GM18505 (cell line): ENCODE measurements at regions not wholly inside any gene's neighbourhood (a gene's known extent, or its start where the extent isn't known, plus 50 kb on each side); places are given as distances from the start of the nearest gene placed in this dataset.

Experiments
- ATAC-seq: cut with Tn5 transposase; IDR thresholded peaks from one replicate; pipeline ENCODE4 v1.9.1; 2021; ENCODE audit not compliant: unreplicated experiment
- POLR2A ChIP-seq: IDR thresholded peaks from 4 replicates; pipeline ENCODE4 v1.6.1; 2011; ENCODE audit warnings: borderline replicate concordance; ENCODE audit not compliant: insufficient read depth, insufficient read length; ENCODE audit errors: extremely low read depth

DNA sequence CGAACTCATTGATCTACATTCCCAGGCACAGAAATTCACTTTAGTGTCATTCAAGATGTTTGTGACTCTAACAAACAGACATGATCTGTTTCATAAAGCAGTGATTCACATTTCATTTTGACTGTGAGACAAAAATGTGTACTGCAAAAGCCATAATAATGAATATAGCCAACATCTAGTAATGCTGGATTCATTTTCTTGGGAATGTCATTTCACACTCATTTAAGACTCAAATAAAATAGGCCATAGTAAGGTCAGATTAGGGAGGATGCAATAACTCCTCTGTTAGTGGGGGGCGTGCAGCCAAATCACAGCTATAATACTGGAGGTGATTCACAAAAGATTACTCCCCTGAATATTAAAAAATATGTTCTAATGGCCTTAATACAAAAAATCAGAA is 566.6 kb upstream of the ZWINT start:
- no peak for ATAC-seq
- TF ChIP-seq POLR2A: no peak

DNA sequence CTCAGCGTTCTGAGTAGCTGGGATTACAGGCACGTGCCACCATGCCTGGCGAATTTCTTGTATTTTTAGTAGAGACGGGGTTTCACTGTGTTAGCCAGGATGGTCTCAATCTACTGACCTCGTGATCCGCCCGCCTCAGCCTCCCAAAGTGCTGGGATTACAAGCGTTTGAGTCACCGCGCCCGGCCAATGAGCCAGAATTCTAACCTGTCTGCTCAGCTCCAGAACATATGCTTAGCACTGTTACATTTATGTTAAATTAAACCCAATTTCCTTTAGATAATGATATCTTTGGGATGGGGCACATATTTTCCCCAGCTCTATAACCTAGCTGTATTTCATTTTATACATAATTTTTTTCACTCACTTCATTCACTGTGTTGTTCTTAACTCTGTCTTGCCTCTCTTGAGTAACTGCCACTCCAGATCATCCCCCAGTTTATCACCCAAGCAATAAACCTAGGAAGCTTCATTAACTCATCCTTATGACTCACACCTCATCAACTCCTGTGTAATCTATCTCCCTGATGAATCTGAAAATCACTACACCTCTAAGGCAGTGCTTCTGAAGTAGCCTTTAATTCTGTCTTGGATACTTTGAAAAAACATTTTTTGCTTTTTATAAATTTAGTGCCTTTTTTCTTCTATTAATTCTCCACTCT is 559.7 kb upstream of the ZWINT start:
- TF ChIP-seq POLR2A: no peak
- ATAC-seq: no peak

DNA sequence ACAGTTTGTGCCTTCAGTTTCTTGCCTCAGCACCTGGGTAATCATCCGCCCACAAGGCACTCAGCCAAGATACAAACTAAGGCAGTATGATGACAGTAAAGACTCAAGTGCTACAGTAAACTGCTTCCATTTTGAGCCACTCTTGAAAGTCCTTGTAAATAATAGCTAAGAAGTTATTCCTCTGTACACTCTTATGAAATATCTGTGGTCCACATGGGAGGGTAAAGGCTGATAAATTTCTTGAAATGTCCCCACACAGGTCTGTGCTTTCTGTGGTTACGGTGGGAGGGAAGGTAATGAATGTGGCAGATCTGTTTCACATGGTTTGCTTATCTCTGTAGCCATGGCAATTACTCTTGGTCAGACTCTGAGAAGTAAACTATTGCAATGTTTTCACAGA is 551.0 kb upstream of the ZWINT start:
- no peak for TF ChIP-seq POLR2A
- no peak for ATAC-seq

DNA sequence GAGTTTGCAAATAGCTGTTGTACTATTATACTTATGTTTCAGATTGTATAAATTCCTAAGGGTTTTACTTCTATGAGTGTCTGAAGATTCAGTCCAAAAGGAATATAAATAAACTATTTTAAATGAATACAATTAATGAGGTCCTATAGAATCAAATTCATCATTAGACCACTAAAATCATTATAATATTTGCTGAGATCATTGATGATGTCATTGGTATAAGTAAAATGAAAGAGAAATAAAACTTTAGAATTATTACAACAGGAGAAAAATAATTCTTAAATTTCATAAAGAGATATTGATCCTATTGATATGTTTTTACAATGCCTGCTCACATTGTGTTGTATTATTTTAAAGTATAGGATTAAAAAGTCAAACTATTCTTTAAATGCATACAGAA is 544.0 kb upstream of the ZWINT start:
- ATAC-seq: no peak
- TF ChIP-seq POLR2A: no peak

DNA sequence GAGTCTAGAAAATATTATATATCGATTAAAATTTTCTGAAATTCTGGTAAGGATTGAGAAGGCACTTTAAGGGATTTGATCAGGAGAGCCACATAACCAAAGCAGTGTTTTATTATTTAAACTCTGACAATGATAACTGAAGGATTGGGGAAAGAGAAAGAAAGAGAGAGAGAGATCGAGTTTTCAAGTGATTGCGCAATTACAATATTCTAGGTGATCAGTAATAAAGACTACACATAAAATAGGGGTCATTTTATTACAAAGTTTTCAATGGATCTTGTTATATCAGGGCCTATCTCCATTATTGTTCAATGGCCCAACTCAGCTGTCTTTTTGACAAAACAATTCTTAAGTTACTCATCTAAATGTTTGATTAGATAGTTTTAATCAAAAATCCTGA is 541.5 kb upstream of the ZWINT start:
- TF ChIP-seq POLR2A: no peak
- no peak for ATAC-seq

DNA sequence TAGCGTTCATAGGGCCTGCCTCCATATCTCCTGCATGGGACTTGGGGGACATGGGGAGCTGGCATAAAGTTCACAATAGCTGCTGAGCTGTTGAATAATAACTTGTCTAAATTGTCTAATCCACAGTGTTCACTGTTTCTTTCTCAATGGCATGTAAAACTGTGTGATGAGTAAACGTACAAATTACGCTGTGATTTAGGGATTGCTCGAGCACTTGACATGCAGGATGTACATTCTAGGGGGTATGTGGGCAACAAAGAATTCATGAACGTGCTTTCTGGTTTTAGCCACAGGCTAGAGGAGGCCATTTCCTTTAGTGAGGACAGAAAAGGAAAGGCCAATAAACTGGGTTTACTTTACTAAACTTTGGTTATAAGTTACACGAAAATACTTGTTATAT is 534.2 kb upstream of the ZWINT start:
- no peak for ATAC-seq
- no peak for TF ChIP-seq POLR2A

DNA sequence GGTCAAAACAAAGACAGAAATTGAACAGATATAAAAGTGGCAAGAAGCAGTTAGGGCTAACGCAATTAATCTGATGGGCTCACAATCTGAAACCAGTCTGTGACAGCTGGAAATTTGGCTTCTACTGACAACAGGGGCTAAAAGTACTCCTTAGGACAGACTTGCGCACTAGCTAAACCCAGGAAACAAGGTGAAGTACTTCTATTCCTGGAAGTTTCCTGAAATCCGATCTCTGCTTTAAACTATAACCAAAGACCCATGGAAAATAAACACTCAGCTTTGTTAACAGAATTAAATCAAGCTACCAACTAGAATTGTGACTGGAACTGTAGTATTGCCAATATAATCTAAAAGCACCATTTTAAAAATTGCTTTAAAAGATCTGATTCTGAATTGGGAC is 520.2 kb upstream of the ZWINT start:
- no peak for TF ChIP-seq POLR2A
- ATAC-seq: no peak

DNA sequence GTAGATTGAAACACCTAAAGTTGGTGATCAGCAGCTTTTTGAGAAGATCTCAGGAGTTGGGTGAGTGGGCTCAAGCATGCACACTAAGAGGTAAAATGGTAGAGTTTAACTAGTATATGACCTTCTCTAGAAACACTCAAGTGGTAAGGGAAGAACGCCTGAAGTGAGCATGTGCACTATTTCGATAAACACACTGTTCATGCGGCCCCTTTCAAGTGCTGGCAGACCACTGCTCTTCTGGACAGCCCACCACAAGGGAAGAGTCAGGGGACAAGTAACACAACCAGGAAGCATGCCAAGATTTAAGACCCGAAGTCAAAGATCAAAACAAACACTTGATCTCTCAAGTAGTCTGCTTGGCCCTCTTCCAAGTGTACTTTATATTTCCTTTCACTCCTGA is 519.5 kb upstream of the ZWINT start:
- no peak for ATAC-seq
- TF ChIP-seq POLR2A: no peak

DNA sequence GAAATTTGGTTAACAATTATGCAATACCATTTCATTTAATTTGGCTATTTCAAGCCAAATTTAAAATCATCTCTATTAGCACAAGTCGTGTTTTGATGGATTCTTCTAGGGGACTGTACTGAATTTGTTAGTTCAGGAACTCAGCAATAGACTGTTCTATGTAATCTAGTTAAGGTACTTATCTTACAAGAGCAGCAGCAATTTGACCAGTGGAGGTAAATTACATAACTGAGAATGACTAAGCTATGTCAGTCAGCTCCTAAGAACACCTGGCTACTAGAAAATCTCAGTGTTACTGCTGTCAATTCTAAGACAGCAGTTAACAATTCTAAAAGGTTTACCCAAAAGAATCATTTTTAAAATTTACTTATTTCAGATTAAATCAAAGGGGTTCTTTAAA is 513.9 kb upstream of the ZWINT start:
- ATAC-seq: no peak
- no peak for TF ChIP-seq POLR2A

DNA sequence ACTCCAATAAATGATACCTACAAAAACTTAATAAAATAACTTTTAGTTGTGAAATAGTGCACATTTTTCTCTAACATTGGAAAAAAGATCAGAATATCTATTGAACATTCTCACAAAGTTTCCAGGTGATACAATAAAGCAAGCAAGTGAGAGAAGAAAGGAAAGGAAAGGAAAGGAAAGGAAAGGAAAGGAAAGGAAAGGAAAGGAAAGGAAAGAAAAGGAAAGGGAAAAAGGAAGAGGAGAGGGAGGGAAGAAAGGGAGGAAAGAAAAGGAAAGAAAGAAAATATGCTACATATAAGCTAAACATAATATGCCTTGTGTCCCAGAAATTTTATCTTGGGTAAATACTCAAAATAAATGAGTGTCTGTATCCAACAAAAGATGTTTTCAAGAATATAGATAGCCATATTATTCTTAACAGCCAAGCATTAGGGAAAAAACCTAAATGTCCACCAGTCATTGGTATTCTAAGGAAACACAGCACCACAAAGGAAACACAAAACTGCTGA is 510.2 kb upstream of the ZWINT start:
- TF ChIP-seq POLR2A: no peak
- ATAC-seq: no peak

DNA sequence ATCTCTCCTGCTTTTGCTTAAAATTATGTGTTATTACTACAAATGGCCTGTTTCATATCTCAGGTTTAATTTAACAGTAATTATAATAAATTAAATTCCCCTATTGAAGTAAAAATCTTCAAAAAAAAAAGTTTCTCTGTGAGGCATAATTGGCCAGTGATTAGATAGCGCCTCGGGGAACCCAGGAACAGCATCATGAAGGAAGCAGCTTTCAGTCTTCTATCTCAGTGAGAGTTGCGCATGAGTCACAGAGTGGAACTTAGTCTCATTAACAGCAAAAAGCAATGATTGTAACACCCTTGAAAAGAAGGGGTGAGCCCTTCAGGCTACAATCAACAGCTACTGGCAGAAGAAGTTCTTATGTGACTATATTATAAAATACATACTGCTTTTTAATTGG is 506.2 kb upstream of the ZWINT start:
- TF ChIP-seq POLR2A: no peak
- no peak for ATAC-seq

DNA sequence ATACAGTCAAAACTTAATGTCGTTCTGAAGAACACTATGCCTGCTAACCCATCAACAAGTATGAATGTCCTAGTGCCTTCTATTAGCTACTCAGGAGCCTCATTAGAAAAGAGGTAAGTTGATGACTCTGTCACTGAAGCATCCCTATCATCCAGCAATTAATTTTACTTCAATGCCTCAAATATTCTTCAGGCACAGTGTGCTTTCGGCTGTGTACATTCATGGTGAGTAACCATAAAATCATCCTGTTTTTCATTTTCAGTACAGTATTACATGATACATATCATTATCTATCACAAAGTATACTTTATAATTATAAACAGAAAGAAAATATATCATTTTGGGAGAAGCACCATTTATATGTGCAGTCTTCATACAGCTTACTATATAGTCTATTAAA is 495.5 kb upstream of the ZWINT start:
- TF ChIP-seq POLR2A: no peak
- no peak for ATAC-seq

DNA sequence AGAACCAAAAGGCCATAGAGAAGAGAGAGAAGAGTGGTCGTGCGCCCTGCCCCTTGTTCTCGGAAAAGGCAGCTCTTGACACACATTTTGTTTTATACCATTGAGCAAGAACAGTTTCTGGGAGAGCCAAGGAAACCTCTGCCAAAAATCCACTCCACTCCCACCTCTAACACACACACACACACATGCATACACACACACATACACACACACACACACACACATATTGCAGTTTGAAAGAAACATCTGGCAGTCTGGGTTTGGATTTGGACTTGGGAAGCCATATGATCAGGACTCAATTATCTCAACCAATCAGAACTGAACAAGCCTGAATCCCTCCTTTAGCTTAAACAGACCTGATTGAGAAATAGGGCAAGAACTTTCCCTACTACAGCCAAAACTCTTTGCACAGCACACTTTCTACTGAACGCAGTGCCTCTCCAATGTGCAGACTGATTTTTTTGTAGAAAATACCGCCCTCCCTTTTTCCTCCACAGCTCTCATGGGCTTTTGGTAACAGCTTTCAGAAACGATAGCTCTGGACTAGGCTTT is 484.0 kb upstream of the ZWINT start:
- ATAC-seq: no peak
- no peak for TF ChIP-seq POLR2A

DNA sequence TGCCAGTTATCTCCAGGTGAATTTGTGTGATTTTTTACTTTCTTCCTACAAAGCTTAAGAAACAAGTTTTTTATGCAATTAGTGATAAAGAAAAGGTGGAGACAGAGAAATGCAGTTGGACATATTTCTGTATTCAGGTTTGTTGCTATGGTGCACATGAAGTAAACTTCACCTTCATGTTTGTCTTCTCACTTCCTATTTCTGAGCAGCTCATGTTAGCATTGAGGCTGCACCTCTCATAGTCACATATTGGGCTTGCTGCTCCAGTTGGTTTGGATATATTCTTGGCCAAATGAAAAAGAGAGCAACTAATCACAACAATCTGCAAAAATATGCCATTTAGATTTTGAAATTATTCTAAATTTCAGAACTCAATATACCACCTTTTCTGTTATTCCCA is 475.6 kb upstream of the ZWINT start:
- ATAC-seq: no peak

More for the DNA sequence above, 475.6 kb upstream of the ZWINT start:
- TF ChIP-seq POLR2A: no peak
